GM13977 (cell line): ENCODE measurements at regions not wholly inside any gene's neighbourhood (a gene's known extent, or its start where the extent isn't known, plus 50 kb on each side); places are given as distances from the start of the nearest gene placed in this dataset.

Source experiments
- DNase-seq: peaks from one replicate; pipeline ENCODE4 v3.0.0; 2012; ENCODE audit warnings: low spot score
- in situ Hi-C: fragments of 300-500 bp; cut with MboI; formaldehyde crosslinking; loops from one replicate; pipeline ENCODE4 v1.12.0; 2022; ENCODE audit warnings: low sequenced_read_pairs, low pct_unique_long_range_greater_than_20kb, mixed read lengths, inconsistent platforms; ENCODE audit not compliant: unreplicated experiment
- TF ChIP-seq, protein P1 (sequence below): IDR thresholded peaks from 2 replicates; pipeline ENCODE4 v1.5.1; 2012; ENCODE audit warnings: mild to moderate bottlenecking, control low read depth; ENCODE audit not compliant: insufficient read depth; ENCODE audit errors: extremely low read depth, missing control alignments

DNA sequence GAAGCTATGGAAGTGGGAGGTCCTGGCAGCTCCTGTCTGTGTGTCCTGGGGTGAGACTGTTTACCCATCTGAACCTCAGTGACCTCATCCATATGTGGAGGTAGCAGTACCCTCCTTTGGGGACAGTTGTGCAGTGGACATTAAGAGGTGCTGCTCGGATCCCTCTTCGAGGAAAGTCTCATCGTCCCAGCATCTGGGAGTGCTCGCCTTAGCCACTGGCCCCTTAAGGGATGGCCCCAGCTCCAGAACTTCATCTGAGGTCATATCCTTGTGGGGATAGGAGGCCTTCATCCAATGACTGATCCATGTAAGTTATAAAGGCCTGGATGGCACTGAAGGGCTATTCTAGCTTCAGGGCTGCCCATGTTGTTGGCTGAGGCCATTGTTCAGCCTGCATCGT is 538.1 kb downstream of the MIAT start:
- no peak for DNase-seq
- TF ChIP-seq, protein P1, sequence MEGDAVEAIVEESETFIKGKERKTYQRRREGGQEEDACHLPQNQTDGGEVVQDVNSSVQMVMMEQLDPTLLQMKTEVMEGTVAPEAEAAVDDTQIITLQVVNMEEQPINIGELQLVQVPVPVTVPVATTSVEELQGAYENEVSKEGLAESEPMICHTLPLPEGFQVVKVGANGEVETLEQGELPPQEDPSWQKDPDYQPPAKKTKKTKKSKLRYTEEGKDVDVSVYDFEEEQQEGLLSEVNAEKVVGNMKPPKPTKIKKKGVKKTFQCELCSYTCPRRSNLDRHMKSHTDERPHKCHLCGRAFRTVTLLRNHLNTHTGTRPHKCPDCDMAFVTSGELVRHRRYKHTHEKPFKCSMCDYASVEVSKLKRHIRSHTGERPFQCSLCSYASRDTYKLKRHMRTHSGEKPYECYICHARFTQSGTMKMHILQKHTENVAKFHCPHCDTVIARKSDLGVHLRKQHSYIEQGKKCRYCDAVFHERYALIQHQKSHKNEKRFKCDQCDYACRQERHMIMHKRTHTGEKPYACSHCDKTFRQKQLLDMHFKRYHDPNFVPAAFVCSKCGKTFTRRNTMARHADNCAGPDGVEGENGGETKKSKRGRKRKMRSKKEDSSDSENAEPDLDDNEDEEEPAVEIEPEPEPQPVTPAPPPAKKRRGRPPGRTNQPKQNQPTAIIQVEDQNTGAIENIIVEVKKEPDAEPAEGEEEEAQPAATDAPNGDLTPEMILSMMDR: no peak
- in situ Hi-C loops: no loop called here

DNA sequence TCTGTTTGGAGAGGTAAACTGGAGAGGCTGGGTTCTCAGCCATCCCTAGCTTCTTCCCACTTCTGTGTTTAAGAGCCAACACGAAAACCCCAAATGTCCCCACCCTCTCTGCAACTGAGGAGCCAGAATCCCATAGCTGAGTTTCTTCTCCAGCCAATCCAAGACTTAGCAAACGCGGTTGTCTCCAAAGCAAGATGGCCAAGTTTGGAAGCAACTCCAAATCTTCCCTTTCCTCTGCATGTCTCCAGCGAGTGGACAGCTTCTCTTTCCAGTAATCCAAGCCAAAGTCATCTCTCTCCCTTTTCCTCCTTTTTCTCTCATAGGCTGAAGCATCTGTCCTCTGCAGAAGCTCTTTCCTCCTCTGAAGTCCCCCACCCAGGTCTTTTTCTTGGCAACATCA is 539.2 kb downstream of the MIAT start:
- TF ChIP-seq, protein P1: no peak
- in situ Hi-C loops: no loop called here
- no peak for DNase-seq

DNA sequence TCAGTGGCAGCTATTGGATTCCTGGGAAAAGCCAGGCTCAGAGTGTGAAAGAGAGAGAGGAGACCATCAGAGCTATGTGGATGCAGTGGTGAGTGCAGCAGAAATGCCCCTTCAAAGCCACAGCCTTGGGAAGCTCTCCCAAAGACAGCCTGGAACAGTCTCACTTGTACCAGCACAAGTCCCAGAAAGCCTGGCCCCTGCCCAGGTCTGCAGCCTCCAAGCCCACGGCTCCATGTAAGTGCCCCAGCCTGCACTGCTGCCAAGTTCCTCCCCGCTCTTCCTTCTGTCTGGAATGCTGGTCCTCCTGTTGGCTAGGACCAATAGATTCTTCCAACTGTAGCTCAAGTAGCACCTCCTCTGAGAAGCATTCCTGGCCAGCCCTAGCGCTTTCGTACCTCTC is 539.7 kb downstream of the MIAT start:
- in situ Hi-C loops: no loop called here
- TF ChIP-seq, protein P1: no peak
- no peak for DNase-seq

DNA sequence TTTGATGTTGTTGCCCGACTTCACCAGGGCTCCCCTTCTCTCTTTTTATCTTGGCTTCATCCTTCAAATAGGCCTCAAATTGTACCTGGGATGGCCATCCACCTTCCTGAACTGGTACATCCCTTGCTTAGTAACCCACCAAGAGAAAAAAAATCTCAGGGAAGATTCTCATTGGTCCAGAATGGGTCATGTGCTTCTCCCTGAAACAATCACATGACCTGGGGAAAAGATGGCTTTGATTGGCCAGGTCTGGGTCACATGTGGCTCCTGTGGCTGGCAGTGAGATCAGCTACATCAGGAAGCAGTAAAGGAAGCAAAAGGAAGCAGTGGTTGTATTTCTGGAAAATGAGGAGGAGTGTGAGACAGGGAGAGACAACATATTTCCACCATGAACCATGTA is 540.2 kb downstream of the MIAT start:
- in situ Hi-C loops: no loop called here
- no peak for DNase-seq
- TF ChIP-seq, protein P1: no peak

DNA sequence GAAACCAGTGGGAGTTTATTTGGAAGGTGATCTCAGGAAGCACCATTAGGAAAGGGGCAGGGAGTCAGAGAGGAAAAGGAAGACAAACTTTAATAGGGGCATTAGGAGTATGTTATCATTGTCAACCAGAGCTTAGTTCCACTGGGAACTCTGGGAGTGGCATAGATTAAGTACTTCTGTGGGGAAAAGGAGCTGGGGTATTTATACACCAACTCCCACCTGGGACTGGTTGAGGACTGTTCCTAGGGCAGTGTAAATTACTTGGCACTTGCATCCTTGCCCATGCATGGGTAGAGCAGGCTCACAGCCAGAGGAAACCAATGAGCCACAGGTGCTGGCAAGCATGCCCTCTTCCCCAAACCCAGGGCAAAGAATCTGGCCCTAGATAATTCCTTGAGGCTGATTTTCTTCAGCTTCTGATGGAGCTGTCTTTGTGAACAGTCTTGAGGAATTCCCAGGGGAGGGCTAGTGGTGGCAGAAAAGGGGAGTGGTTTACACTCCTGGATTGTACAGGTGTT is 541.2 kb downstream of the MIAT start:
- in situ Hi-C loops: no loop called here
- TF ChIP-seq, protein P1: no peak
- DNase-seq: no peak

DNA sequence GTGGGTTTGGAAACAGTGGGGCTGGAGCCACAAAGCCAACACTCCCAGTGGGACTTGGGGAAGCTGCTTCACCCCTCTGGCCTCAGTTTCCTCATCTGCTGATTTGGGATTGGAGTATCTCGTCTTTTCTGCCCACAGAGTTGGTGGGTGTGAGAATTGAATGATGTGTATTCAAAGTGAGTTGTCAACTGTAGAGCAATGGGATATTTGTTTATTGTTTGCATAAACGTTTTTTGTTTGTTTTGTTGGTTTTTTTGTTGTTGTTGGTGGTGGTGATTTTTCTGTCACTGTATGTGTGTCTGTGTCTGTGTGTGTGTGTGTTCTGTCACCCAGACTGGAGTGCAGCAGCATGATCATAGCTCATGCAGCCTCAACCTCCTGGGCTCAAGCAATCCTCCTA is 542.0 kb downstream of the MIAT start:
- TF ChIP-seq, protein P1: no peak
- in situ Hi-C loops: no loop called here
- DNase-seq: no peak

DNA sequence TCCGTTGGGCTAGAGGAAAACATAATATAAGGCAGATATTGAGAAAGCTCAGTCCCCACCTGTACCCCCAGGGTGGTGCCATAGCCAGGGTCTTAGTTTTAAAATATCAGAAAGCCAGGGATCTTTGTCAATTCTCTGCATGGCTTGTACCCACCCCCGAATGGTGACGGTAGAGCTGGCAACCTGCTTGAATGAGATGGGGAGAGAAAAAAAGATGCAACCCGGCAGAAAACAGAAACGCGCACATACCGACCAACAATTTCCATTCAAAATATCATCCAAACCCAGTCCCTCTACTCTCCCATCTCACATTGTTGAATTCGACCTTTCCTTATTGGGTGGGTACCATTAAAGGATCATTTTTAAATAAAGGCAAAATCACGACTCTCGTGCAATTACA is 543.9 kb downstream of the MIAT start:
- in situ Hi-C loops: no loop called here
- no peak for DNase-seq
- TF ChIP-seq, protein P1: no peak
